ENCODE measurements at regions not wholly inside any gene's neighbourhood (a gene's known extent, or its start where the extent isn't known, plus 50 kb on each side); places are given as distances from the start of the nearest gene placed in this dataset.

DNA sequence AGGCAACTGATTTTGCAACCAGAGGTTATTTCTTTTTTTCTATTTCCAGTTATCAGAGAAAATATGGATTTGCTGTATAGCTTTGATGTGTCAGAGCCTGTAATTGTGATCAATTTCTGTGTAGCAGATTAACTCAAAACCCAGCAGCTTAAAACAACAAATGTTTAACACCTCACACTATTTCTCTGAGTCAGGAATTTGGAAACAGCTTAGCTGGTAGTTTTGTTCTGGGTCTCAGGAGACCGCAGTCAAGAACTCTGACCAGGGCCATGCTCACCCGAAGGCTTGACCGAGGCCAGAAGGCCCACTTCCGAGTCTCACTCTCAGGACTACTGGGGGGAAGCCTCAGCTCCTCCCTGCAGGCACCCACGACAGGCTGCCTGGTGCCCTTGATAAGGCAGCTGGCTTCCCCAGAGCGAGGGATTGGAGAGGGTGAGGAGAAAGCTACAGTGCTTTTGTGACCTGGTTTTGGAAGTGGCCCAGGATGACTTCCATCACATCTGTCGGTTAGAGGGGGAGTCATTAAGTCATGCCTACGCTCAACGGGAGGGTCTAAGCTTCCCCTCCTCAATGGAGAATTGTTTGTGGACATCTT lies 105.7 kb upstream of the SHH start:
- no peak overlapping the region for H3K27ac ChIP-seq
- intact Hi-C loops (cut with DNase I; ENCODE audit: low total_unique reads) = no loop called here
- H3K36me3 ChIP-seq = no peaks in the 10 kb centered on the region
- no peaks in the 10 kb centered on the region for H3K27me3 ChIP-seq
- no peak overlapping the region for H3K4me3 ChIP-seq
- TF ChIP-seq POLR2AphosphoS5 (IDR thresholded peaks at IDR 0.05) (no peak), POLR2A (IDR thresholded peaks at IDR 0.05) (no peak), CTCF (IDR thresholded peaks at IDR 0.05) (no peak)
- no peaks in the 10 kb centered on the region for H3K4me1 ChIP-seq
- H3K9me3 ChIP-seq = peaks cover 2 to 4% of the 10 kb centered on the region in 2 donors
- DNase-seq (ENCODE audit: low spot score in 2 of 2) = no peak

DNA sequence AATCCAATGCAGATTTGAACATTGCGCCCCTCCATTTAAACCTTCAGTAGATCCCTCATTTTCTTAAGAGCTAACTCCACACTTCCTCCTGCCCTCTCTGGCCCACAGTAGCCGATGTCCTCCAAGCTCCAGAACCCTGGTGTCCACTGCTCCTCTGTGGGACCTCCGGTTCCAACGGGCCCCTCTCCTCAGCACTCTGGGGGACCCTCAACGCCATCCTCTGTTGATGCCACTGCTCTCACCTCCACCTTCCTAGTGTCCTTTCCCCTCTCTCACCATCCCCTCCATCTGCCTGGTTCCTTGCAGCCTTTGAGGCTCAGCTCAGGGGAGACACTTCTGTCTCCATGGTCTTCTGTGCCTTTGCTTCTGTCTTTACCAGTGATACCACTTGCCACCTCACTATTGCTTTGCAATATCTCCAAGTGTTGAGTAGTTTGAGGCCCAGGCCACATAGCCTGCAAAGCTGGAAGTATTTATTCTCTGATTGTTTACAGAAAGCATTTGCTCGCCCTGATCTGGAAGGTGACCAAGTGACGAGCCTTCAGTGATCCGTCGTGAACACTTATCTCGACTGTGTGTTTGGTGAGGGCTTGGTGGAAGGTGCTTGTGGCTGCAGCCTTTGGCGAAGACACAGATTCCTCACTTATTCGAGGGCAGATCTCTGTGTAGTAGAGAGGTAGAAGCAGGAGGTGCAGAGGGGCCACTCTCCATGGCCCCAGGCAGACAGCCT lies 104.8 kb upstream of the SHH start:
- intact Hi-C loops (cut with DNase I; ENCODE audit: low total_unique reads) = no loop called here
- no peak overlapping the region for H3K4me3 ChIP-seq
- peaks cover 11 to 12% of the 10 kb centered on the region in 2 donors for H3K9me3 ChIP-seq
- H3K27ac ChIP-seq = no peak overlapping the region
- no peak for TF ChIP-seq POLR2AphosphoS5 (IDR thresholded peaks at IDR 0.05)
- TF ChIP-seq CTCF (IDR thresholded peaks at IDR 0.05) = no peak
- TF ChIP-seq POLR2A (IDR thresholded peaks at IDR 0.05) = no peak
- no peak for DNase-seq (ENCODE audit: low spot score in 2 of 2)
- H3K4me1 ChIP-seq = no peaks in the 10 kb centered on the region
- no peaks in the 10 kb centered on the region for H3K27me3 ChIP-seq
- H3K36me3 ChIP-seq = no peaks in the 10 kb centered on the region

DNA sequence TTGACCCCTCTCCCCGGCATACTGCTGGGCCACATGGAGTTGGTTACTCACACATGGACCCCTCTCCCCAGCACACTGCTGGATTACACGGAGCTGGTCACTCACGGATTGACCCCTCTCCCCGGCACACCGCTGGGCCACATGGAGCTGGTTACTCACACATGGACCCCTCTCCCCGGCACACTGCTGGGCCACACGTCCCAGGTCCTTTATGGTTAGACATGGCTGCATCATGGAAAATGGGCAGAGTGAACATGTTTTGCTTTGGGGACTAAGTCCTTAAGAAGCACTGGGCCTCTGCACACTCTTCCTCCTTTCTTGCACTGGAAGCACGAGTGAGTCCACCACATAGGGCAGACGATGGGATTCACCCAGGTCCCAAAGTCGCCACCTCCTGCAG lies 102.1 kb upstream of the SHH start:
- TF ChIP-seq POLR2A (IDR thresholded peaks at IDR 0.05) (no peak), POLR2AphosphoS5 (IDR thresholded peaks at IDR 0.05) (no peak), CTCF (IDR thresholded peaks at IDR 0.05) (no peak)
- no peak overlapping the region for H3K4me3 ChIP-seq
- intact Hi-C loops (cut with DNase I; ENCODE audit: low total_unique reads) = no loop called here
- no peak overlapping the region for H3K27ac ChIP-seq
- H3K27me3 ChIP-seq = no peaks in the 10 kb centered on the region
- no peak for DNase-seq (ENCODE audit: low spot score in 2 of 2)
- H3K9me3 ChIP-seq = peaks cover 24 to 26% of the 10 kb centered on the region in 2 donors
- no peaks in the 10 kb centered on the region for H3K4me1 ChIP-seq
- no peaks in the 10 kb centered on the region for H3K36me3 ChIP-seq

DNA sequence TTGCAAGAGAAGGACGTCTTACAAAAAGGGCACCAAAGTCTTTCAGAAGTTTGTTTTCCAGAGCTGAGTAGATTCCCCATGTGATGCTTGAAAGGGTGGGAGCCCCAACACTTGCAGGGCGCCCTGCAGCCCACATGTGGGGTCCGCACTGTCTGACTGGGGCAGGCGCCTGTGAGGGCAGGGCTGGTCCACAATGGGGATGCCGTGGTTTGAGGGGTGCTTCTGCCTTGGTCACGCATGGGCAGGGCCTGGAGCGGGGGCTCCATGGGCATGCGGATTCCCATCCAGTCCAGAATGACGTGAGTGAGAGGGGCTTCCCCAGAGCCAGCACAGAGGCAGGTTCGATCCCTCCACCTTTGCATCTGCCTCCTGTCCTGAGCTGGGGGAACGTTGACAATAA lies 101.5 kb upstream of the SHH start:
- DNase-seq (ENCODE audit: low spot score in 2 of 2) = no peak
- no peaks in the 10 kb centered on the region for H3K27me3 ChIP-seq
- peaks cover 24 to 26% of the 10 kb centered on the region in 2 donors for H3K9me3 ChIP-seq
- intact Hi-C loops (cut with DNase I; ENCODE audit: low total_unique reads) = no loop called here
- H3K27ac ChIP-seq = no peak overlapping the region
- no peak overlapping the region for H3K4me3 ChIP-seq
- TF ChIP-seq POLR2AphosphoS5 (IDR thresholded peaks at IDR 0.05) (no peak), CTCF (IDR thresholded peaks at IDR 0.05) (no peak), POLR2A (IDR thresholded peaks at IDR 0.05) (no peak)
- no peaks in the 10 kb centered on the region for H3K4me1 ChIP-seq
- no peaks in the 10 kb centered on the region for H3K36me3 ChIP-seq

DNA sequence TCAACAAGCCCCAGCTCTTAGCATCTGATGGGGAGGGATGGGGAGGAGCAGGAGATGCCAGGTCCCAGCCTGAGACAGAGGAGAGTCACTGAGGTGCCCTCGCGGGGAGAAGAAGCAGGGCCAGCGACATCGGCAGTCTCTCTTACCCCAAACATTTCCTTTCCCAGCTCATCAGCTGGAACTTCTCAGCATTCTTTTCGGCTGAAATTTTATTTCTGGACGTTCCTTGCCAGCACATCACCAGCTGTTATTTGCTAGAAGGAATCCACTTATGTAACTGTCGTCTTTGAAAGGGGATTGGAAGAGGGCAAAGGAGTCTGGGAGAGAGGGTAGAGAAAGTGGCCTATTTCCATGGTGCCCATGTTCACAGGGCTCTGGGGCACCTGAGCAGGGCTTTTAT lies 101.0 kb upstream of the SHH start:
- Histone ChIP-seq H3K36me3 (no peaks in the 10 kb centered on the region), H3K4me1 (no peaks in the 10 kb centered on the region), H3K9me3 (peaks cover 24 to 26% of the 10 kb centered on the region in 2 donors), H3K4me3 (no peak overlapping the region), H3K27ac (no peak overlapping the region), H3K27me3 (no peaks in the 10 kb centered on the region)
- DNase-seq (ENCODE audit: low spot score in 2 of 2) = no peak
- intact Hi-C loops (cut with DNase I; ENCODE audit: low total_unique reads) = no loop called here
- no peak for TF ChIP-seq CTCF (IDR thresholded peaks at IDR 0.05)
- no peak for TF ChIP-seq POLR2AphosphoS5 (IDR thresholded peaks at IDR 0.05)
- TF ChIP-seq POLR2A (IDR thresholded peaks at IDR 0.05) = no peak

All from breast epithelium (tissue), 4 donors.